ENCODE measurements at regions not wholly inside any gene's neighbourhood (a gene's known extent, or its start where the extent isn't known, plus 50 kb on each side); places are given as distances from the start of the nearest gene placed in this dataset.

DNA sequence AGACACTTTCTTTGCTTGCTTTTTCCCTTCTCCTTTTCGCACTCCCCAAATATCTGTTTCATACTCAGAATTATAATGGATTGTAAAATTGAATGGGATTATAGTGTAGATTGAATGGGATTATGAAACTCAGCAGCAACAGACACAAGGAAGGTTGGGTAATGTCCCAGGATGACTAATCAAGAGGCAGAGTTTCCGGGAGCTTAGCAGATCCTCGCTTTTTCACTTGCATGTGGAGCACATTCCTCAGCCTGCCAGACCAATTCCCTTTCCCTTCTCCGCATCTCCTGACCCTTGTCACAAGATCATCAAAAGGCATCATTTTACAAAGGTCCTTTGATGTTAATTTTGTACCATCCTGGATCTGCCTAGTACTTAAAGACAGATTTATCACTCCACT, 55.1 kb upstream of the SLC1A1 start:
- Histone ChIP-seq H3K27ac (ENCODE audit: low read length) (no peak overlapping the region), H3K9me3 (ENCODE audit: control insufficient read depth, low read length) (no peaks in the 10 kb centered on the region), H3K27me3 (ENCODE audit: control insufficient read depth, insufficient read depth) (no peaks in the 10 kb centered on the region), H3K4me1 (ENCODE audit: control insufficient read depth, insufficient read depth, low read length) (no peaks in the 10 kb centered on the region), H3K4me3 (ENCODE audit: low read length) (no peak overlapping the region)
- intact Hi-C loops (cut with DNase I), result no loop called here
- ATAC-seq (no peak), DNase-seq (no peak)
- 74% methylated on average over 4 of the region's 4 CpGs for WGBS

DNA sequence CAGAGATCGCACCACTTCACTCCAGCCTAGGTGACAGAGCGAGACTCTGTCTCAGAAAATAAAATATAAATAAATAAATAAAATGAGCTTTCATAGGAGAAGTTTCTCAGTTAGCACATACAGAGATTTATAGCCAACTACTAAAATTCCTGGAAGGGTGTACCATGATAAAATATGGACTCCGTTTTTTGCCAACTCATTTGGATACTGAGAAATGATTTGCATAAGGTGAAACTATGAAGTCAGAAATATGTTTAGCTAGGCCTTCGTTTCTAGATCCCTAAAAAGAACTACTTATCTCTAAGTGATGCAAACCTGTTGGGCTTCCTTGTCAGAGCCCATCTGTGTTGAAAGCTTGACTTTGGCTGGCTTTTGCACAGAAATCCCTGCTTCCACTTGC, 56.9 kb upstream of the SLC1A1 start:
- Histone ChIP-seq H3K9me3 (ENCODE audit: control insufficient read depth, low read length) (no peaks in the 10 kb centered on the region), H3K4me1 (ENCODE audit: control insufficient read depth, insufficient read depth, low read length) (no peaks in the 10 kb centered on the region), H3K27me3 (ENCODE audit: control insufficient read depth, insufficient read depth) (no peaks in the 10 kb centered on the region), H3K27ac (ENCODE audit: low read length) (no peak overlapping the region), H3K4me3 (ENCODE audit: low read length) (no peak overlapping the region)
- no peak for ATAC-seq
- WGBS, result 75% methylated on average over 4 of the region's 4 CpGs
- intact Hi-C loops (cut with DNase I), result no loop called here
- no peak for DNase-seq

DNA sequence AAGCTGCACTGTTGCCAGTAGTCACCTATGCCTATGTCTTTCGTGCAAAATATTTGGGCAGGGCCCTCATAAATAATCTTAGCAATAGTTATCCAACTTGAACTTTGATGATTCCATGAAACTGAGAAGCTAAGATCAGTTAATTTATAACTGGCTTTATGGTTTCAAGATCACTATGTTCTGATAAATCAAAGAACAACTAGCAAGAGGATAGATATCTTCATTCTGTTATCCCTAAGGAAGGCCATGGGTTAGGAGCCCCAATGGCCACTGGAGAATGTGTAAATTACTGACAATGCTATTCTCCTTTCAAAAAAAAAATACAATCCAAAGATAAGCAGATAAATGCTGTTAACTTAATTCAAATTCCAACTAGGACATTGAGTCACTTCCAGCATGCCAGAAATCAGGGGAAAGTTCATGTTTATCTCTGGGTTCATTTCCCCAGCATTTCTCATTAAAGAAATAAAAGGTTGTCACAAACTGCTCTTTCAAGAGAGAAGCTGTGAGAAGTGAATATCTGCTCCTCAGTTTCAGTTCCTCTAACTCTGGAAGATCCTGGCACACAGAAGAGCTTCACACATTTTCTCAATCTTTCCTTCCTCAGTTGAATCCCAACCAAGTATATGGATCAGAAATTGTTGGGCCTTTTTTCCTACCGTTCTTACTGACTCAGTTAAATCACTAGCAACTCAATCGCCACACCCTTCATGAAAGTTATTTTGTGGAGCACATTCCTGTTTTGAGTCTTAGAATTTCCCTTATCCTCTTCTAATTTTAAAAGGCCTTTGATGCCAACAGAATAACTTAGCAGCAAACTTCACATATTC, 59.6 kb upstream of the SLC1A1 start:
- peak; percentile 36 to 81 for ATAC-seq

GRCh38 chr9:4425319-4426045, 64.8 kb upstream of the SLC1A1 start:
- peak in 1 of 2 donors; percentile 54 for ATAC-seq
- Histone ChIP-seq H3K27me3 (ENCODE audit: control insufficient read depth, insufficient read depth) (no peaks in the 10 kb centered on the region), H3K4me1 (ENCODE audit: control insufficient read depth, insufficient read depth, low read length) (no peaks in the 10 kb centered on the region), H3K4me3 (ENCODE audit: low read length) (no peak overlapping the region), H3K9me3 (ENCODE audit: control insufficient read depth, low read length) (no peaks in the 10 kb centered on the region), H3K27ac (ENCODE audit: low read length) (no peak overlapping the region)
- no peak for DNase-seq
- 91% methylated on average over 4 of the region's 4 CpGs for WGBS
- intact Hi-C loops (cut with DNase I), result no loop called here

More for the DNA sequence above, 59.6 kb upstream of the SLC1A1 start:
- no peaks in the 10 kb centered on the region for H3K9me3 ChIP-seq (ENCODE audit: control insufficient read depth, low read length)
- H3K4me1 ChIP-seq (ENCODE audit: control insufficient read depth, insufficient read depth, low read length), result no peaks in the 10 kb centered on the region
- H3K4me3 ChIP-seq (ENCODE audit: low read length), result no peak overlapping the region
- WGBS, result 54% methylated on average over 3 of the region's 3 CpGs
- DNase-seq, result no peak
- H3K27ac ChIP-seq (ENCODE audit: low read length), result no peak overlapping the region
- intact Hi-C loops (cut with DNase I), result no loop called here
- no peaks in the 10 kb centered on the region for H3K27me3 ChIP-seq (ENCODE audit: control insufficient read depth, insufficient read depth)

GRCh38 chr9:4424891-4425290, 65.4 kb upstream of the SLC1A1 start:
- Histone ChIP-seq H3K9me3 (ENCODE audit: control insufficient read depth, low read length) (no peaks in the 10 kb centered on the region), H3K4me1 (ENCODE audit: control insufficient read depth, insufficient read depth, low read length) (no peaks in the 10 kb centered on the region), H3K27ac (ENCODE audit: low read length) (no peak overlapping the region), H3K4me3 (ENCODE audit: low read length) (no peak overlapping the region), H3K27me3 (ENCODE audit: control insufficient read depth, insufficient read depth) (no peaks in the 10 kb centered on the region)
- intact Hi-C loops (cut with DNase I), result no loop called here
- no peak for DNase-seq
- ATAC-seq, result peak in 1 of 2 donors; percentile 48
- 46% methylated on average over 4 of the region's 4 CpGs for WGBS

GRCh38 chr9:4424038-4424437, 66.2 kb upstream of the SLC1A1 start:
- intact Hi-C loops (cut with DNase I), result no loop called here
- 68% methylated on average over 1 of the region's 1 CpG for WGBS
- ATAC-seq, result no peak
- Histone ChIP-seq H3K4me3 (ENCODE audit: low read length) (no peak overlapping the region), H3K27me3 (ENCODE audit: control insufficient read depth, insufficient read depth) (no peaks in the 10 kb centered on the region), H3K27ac (ENCODE audit: low read length) (no peak overlapping the region), H3K4me1 (ENCODE audit: control insufficient read depth, insufficient read depth, low read length) (no peaks in the 10 kb centered on the region), H3K9me3 (ENCODE audit: control insufficient read depth, low read length) (no peaks in the 10 kb centered on the region)
- no peak for DNase-seq

DNA sequence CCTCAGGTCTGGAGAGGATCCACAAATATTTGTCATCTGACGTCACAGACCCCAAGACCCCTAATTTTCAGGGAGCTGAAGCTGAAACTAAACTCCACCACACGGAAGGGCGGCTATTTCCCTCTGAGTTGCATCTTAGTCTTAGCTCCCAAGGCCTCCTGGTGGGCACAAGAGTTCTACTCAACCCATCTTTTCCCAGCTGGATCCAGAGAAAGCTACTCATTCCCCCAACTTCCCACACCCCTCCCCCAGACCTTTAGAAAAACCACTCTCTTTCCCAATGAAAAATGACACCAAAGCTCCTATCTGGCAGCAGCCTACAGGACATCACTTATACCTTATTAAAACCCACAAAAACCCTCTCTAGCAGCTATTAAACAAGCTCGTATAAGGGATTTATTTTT, 67.1 kb upstream of the SLC1A1 start:
- Histone ChIP-seq H3K27ac (ENCODE audit: low read length) (no peak overlapping the region), H3K4me1 (ENCODE audit: control insufficient read depth, insufficient read depth, low read length) (no peaks in the 10 kb centered on the region), H3K4me3 (ENCODE audit: low read length) (no peak overlapping the region), H3K9me3 (ENCODE audit: control insufficient read depth, low read length) (no peaks in the 10 kb centered on the region), H3K27me3 (ENCODE audit: control insufficient read depth, insufficient read depth) (no peaks in the 10 kb centered on the region)
- no peak for DNase-seq
- WGBS, result 78% methylated on average over 4 of the region's 4 CpGs
- no peak for ATAC-seq
- intact Hi-C loops (cut with DNase I), result no loop called here

GRCh38 chr9:4422495-4422894, 67.8 kb upstream of the SLC1A1 start:
- ATAC-seq, result no peak
- H3K4me1 ChIP-seq (ENCODE audit: control insufficient read depth, insufficient read depth, low read length), result no peaks in the 10 kb centered on the region
- no peak overlapping the region for H3K4me3 ChIP-seq (ENCODE audit: low read length)
- DNase-seq, result no peak
- no peaks in the 10 kb centered on the region for H3K27me3 ChIP-seq (ENCODE audit: control insufficient read depth, insufficient read depth)
- H3K9me3 ChIP-seq (ENCODE audit: control insufficient read depth, low read length), result no peaks in the 10 kb centered on the region
- no peak overlapping the region for H3K27ac ChIP-seq (ENCODE audit: low read length)
- 56% methylated on average over 2 of the region's 2 CpGs for WGBS
- intact Hi-C loops (cut with DNase I), result no loop called here

DNA sequence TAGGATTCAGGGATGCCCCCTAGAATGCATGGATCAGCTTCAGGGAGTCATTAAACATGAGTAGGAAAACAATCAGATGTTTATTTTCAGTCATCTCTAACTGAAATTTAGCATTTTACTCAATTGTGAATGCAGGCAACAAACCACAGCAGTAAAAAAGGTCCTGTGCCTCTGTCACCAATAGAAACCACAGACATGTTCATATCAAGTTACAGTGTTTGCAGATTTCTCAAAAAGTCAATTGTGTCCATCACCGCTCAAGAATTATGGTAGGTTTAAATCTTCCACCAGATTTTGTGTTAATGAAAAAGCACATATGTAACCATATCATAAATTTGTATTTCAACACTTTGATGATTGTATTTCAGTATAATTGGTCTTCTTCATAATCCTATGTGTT, 68.4 kb upstream of the SLC1A1 start:
- H3K27me3 ChIP-seq (ENCODE audit: control insufficient read depth, insufficient read depth), result no peaks in the 10 kb centered on the region
- 95% methylated on average over 1 of the region's 1 CpG for WGBS
- no peak overlapping the region for H3K4me3 ChIP-seq (ENCODE audit: low read length)
- DNase-seq, result no peak
- no peaks in the 10 kb centered on the region for H3K4me1 ChIP-seq (ENCODE audit: control insufficient read depth, insufficient read depth, low read length)
- intact Hi-C loops (cut with DNase I), result no loop called here
- H3K27ac ChIP-seq (ENCODE audit: low read length), result no peak overlapping the region
- ATAC-seq, result no peak
- H3K9me3 ChIP-seq (ENCODE audit: control insufficient read depth, low read length), result no peaks in the 10 kb centered on the region

GRCh38 chr9:4420351-4420750, 69.9 kb upstream of the SLC1A1 start:
- H3K9me3 ChIP-seq (ENCODE audit: control insufficient read depth, low read length), result no peaks in the 10 kb centered on the region
- H3K27ac ChIP-seq (ENCODE audit: low read length), result no peak overlapping the region
- H3K4me3 ChIP-seq (ENCODE audit: low read length), result no peak overlapping the region
- 91% methylated on average over 6 of the region's 6 CpGs for WGBS
- ATAC-seq (no peak), DNase-seq (no peak)
- intact Hi-C loops (cut with DNase I), result no loop called here
- no peaks in the 10 kb centered on the region for H3K4me1 ChIP-seq (ENCODE audit: control insufficient read depth, insufficient read depth, low read length)
- H3K27me3 ChIP-seq (ENCODE audit: control insufficient read depth, insufficient read depth), result no peaks in the 10 kb centered on the region

DNA sequence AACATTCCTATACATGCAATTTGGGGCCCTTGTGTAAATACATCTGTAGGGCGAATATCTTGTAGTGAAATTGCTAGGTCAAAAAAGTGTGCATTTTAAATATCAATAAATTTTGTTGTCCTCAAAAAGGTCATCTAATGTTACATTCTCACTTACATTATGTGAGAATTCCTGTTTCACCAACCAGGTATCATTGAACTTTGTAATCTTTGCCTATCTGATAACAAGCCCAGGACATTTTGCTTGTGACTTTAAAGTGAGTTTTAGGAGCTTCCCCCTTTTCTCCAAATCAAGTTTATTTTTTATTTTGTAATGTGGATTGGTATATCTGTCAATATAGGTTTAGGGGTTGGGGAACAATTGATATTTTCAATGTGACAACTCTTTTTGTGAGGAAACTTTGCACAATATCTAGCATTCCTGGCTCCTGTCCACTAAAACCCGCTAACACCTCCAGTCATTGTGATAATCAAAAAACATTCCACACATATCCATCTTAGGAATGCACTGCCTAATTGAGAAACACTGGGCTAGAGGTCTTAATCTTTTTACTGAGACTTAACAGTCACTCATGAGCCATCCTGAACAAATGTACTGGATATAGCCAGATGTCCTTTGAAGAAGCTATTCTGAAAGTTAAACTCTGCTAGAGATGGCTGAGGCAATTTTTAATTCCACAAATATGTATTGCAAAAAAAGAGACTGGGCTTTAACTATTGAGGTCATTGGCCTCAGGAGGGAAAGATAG, 72.5 kb upstream of the SLC1A1 start:
- intact Hi-C loops (cut with DNase I), result no loop called here
- Histone ChIP-seq H3K27ac (ENCODE audit: low read length) (no peak overlapping the region), H3K9me3 (ENCODE audit: control insufficient read depth, low read length) (no peaks in the 10 kb centered on the region), H3K4me3 (ENCODE audit: low read length) (no peak overlapping the region), H3K27me3 (ENCODE audit: control insufficient read depth, insufficient read depth) (no peaks in the 10 kb centered on the region), H3K4me1 (ENCODE audit: control insufficient read depth, insufficient read depth, low read length) (no peaks in the 10 kb centered on the region)
- ATAC-seq, result no peak
- DNase-seq, result no peak
- WGBS, result 54% methylated on average over 2 of the region's 2 CpGs

Data from right cardiac atrium (tissue), 5 donors.